T-helper 17 cell (primary cell): ENCODE measurements at regions not wholly inside any gene's neighbourhood (a gene's known extent, or its start where the extent isn't known, plus 50 kb on each side); places are given as distances from the start of the nearest gene placed in this dataset.

Experiments used
- ATAC-seq: fragments of 150-1000 bp; cut with Tn5 transposase; 2 replicates; pipeline ENCODE4 v1.10.0; 2021; ENCODE audit warnings: mild to moderate bottlenecking, moderate library complexity
- DNase-seq, 3 donors: peaks; one replicate each; pipeline versions ENCODE4 v3.0.0 to v3.0.0-alpha.2; 2020 to 2021
- H3K9me3 ChIP-seq: one replicate; pipeline ENCODE4 v1.7.0; 2013; ENCODE audit warnings: low read length, mild to moderate bottlenecking; ENCODE audit not compliant: control insufficient read depth, poor library complexity, severe bottlenecking
- H3K27ac Mint-ChIP-seq: one replicate; pipeline ENCODE4 v1.8.0; 2022; ENCODE audit warnings: mild to moderate bottlenecking, moderate library complexity, mixed read lengths
- H3K27me3 Mint-ChIP-seq: one replicate; pipeline ENCODE4 v1.8.0; 2022; ENCODE audit warnings: mixed read lengths
- H3K36me3 Mint-ChIP-seq: one replicate; pipeline ENCODE4 v1.8.0; 2022; ENCODE audit warnings: low read depth, mixed read lengths
- H3K4me1 Mint-ChIP-seq: one replicate; pipeline ENCODE4 v1.8.0; 2022; ENCODE audit warnings: mild to moderate bottlenecking, mixed read lengths
- H3K4me3 Mint-ChIP-seq: one replicate; pipeline ENCODE4 v1.8.0; 2022; ENCODE audit warnings: mild to moderate bottlenecking, moderate library complexity, mixed read lengths

- Mint-ChIP-seq H3K4me3 (no peak overlapping the region), H3K27me3 (no peaks in the 10 kb centered on the region), H3K27ac (no peak overlapping the region), H3K36me3 (no peaks in the 10 kb centered on the region), H3K4me1 (no peaks in the 10 kb centered on the region)
- ATAC-seq = no peak
- DNase-seq = no peak
- peaks cover 4% of the 10 kb centered on the region for H3K9me3 ChIP-seq
These were observed 253.3 kb upstream of the OSR1 start for GRCh38 chr2:19611491-19612332.

- no peak overlapping the region for H3K27ac Mint-ChIP-seq
- H3K27me3 Mint-ChIP-seq = no peaks in the 10 kb centered on the region
- no peak for ATAC-seq
- H3K4me1 Mint-ChIP-seq = no peaks in the 10 kb centered on the region
- no peak overlapping the region for H3K4me3 Mint-ChIP-seq
- no peaks in the 10 kb centered on the region for H3K9me3 ChIP-seq
- no peaks in the 10 kb centered on the region for H3K36me3 Mint-ChIP-seq
- no peak for DNase-seq
These were observed 250.8 kb upstream of the OSR1 start for GRCh38 chr2:19609266-19609665.

DNA sequence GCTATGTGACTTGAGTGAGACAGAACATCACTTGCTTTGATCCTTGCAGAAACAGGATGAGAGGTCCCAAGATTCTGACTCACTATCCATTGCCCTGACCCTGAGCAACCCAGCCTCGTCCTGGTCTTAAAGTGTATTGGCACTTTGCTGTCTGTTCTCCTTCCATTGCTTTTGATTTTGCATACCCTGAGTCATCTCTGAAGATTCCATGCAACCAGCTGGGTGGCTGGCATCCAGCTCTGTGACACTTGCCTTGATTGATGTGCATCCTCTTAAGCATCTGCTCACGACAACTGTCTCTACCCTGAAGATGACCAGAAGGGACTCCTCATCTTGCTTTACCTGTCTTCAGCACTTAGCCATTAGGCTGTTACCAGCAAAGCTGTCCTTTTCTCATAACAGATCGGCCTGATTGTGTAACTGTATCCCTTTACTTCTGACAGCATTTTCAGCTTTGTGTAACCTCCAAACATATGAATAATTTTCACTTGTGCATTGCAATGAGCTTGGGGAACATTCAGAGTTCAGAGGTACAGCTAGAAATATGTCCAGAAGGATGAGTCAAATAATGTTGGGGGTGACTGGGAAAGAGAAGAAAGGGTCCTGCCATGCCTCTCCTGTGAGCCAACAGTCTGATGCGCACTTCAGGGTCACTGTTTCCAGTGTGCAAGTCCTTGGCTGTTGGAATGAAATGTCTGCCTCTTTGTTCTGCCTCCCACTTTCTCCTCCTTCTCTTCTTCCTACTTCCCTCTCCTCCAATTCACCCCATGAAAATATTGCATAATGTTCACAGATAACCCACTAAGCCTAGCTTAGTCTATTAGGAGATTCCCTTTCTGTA is 249.7 kb upstream of the OSR1 start:
- DNase-seq = no peak
- no peaks in the 10 kb centered on the region for H3K9me3 ChIP-seq
- H3K27me3 Mint-ChIP-seq = no peaks in the 10 kb centered on the region
- H3K4me1 Mint-ChIP-seq = no peaks in the 10 kb centered on the region
- no peak overlapping the region for H3K4me3 Mint-ChIP-seq
- no peak for ATAC-seq
- no peaks in the 10 kb centered on the region for H3K36me3 Mint-ChIP-seq
- no peak overlapping the region for H3K27ac Mint-ChIP-seq

DNA sequence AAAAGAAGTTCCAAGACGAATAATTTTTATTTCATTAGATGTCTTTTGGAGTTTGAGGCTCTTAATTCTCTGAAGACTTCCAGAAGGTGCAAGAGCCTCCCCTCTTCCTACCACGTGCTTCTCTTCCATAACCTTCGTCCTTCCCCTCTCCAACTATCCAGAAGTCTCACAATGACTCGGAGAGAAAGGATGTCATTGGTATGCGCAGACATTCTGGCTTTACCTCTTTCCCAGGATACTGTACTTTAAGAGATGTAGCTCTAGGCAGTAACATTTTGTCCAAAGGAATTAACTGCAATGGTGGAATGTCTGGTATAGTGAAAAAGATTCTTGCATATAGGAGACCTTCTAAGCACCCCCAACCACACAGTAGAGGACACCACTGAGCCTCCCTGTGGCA is 249.0 kb upstream of the OSR1 start:
- no peaks in the 10 kb centered on the region for H3K27me3 Mint-ChIP-seq
- H3K36me3 Mint-ChIP-seq = no peaks in the 10 kb centered on the region
- ATAC-seq (no peak), DNase-seq (no peak)
- no peaks in the 10 kb centered on the region for H3K9me3 ChIP-seq
- H3K27ac Mint-ChIP-seq = no peak overlapping the region
- no peaks in the 10 kb centered on the region for H3K4me1 Mint-ChIP-seq
- H3K4me3 Mint-ChIP-seq = no peak overlapping the region

- peaks cover 30% of the 10 kb centered on the region for H3K27me3 Mint-ChIP-seq
These were observed 242.6 kb upstream of the OSR1 start for GRCh38 chr2:19600982-19601381.

DNA sequence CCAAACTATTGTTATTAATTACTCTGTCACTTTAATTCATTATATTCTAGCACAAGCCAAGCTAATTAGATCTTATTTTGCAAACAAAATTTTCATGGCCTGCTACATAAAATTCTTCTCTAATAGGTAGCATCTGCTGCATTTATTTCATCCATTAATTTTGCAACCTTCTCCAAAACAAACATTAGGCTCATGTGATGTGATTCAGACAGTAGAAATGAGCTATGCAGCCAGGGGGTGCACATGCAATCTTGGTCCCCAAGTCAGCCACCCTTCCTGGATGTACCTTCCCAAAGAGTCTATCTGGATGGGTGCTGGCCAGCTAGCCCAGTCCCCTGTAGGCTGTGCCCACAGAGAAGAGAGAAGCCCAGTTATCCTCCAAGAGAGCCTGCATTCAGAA is 242.1 kb upstream of the OSR1 start:
- Mint-ChIP-seq H3K27me3 (peaks cover 30% of the 10 kb centered on the region), H3K36me3 (no peaks in the 10 kb centered on the region), H3K4me1 (no peaks in the 10 kb centered on the region), H3K27ac (no peak overlapping the region), H3K4me3 (no peak overlapping the region)
- H3K9me3 ChIP-seq = no peaks in the 10 kb centered on the region
- ATAC-seq (no peak), DNase-seq (no peak)

More at GRCh38 chr2:19600982-19601381, 242.6 kb upstream of the OSR1 start:
- no peak overlapping the region for H3K4me3 Mint-ChIP-seq
- H3K27ac Mint-ChIP-seq = no peak overlapping the region
- H3K9me3 ChIP-seq = no peaks in the 10 kb centered on the region
- DNase-seq = no peak
- no peak for ATAC-seq
- H3K4me1 Mint-ChIP-seq = no peaks in the 10 kb centered on the region
- no peaks in the 10 kb centered on the region for H3K36me3 Mint-ChIP-seq

DNA sequence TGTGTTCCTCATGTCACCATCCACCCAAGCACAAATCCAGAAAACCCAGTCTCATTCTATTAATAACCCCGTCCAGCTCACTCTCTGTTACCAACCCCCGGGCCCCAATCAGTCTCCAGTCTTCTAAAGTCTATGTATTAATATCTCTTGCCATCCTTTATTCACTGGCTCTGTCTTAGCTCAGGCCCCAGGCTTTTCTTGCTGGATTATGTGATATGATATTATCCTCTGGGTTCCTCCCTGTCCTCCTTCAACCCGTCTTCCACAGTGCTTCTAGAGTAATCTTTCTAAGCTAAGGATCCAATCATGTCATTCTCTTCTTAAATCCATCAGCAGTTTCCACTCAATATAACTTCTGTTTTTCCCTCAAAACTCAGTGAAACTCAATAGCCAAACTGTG is 240.5 kb upstream of the OSR1 start:
- no peak overlapping the region for H3K4me3 Mint-ChIP-seq
- no peaks in the 10 kb centered on the region for H3K4me1 Mint-ChIP-seq
- peaks cover 39% of the 10 kb centered on the region for H3K27me3 Mint-ChIP-seq
- no peaks in the 10 kb centered on the region for H3K36me3 Mint-ChIP-seq
- H3K9me3 ChIP-seq = no peaks in the 10 kb centered on the region
- no peak overlapping the region for H3K27ac Mint-ChIP-seq
- ATAC-seq = no peak
- no peak for DNase-seq

GRCh38 chr2:19592197-19592596 is 233.8 kb upstream of the OSR1 start:
- peaks cover 16% of the 10 kb centered on the region for H3K27me3 Mint-ChIP-seq
- no peaks in the 10 kb centered on the region for H3K36me3 Mint-ChIP-seq
- DNase-seq = no peak
- H3K4me3 Mint-ChIP-seq = no peak overlapping the region
- H3K27ac Mint-ChIP-seq = no peak overlapping the region
- H3K4me1 Mint-ChIP-seq = no peaks in the 10 kb centered on the region
- no peak for ATAC-seq
- H3K9me3 ChIP-seq = no peaks in the 10 kb centered on the region

- H3K4me3 Mint-ChIP-seq = no peak overlapping the region
- H3K27me3 Mint-ChIP-seq = peaks cover 2% of the 10 kb centered on the region
- no peak overlapping the region for H3K27ac Mint-ChIP-seq
- ATAC-seq (no peak), DNase-seq (no peak)
- H3K4me1 Mint-ChIP-seq = no peaks in the 10 kb centered on the region
- H3K36me3 Mint-ChIP-seq = no peaks in the 10 kb centered on the region
- no peaks in the 10 kb centered on the region for H3K9me3 ChIP-seq
These were observed 231.4 kb upstream of the OSR1 start for GRCh38 chr2:19589791-19590190.

GRCh38 chr2:19580830-19581229 is 222.4 kb upstream of the OSR1 start:
- Mint-ChIP-seq H3K27me3 (peaks cover 35% of the 10 kb centered on the region), H3K4me1 (no peaks in the 10 kb centered on the region), H3K4me3 (no peak overlapping the region), H3K27ac (no peak overlapping the region), H3K36me3 (no peaks in the 10 kb centered on the region)
- DNase-seq = no peak
- no peaks in the 10 kb centered on the region for H3K9me3 ChIP-seq
- ATAC-seq = no peak

DNA sequence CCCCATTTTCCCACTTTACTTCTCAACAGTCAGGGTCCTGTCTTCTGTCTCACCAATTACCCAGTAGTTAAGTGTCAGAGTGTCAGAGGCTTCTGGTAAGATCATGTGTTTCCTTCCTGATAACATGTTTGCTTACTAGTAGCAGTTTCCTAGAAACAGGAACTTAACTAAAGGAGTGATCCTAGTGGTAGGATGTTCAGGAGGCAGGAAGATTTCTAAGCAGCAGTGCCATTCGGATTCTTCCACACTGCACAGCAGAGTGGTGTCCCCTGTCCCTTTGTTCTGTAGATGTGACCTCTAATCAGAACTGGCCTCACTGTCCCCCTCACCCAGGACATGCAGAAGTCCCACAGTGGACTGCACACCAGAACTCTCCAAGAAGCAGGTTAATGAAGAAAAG is 221.8 kb upstream of the OSR1 start:
- H3K9me3 ChIP-seq = peaks cover 2% of the 10 kb centered on the region

GRCh38 chr2:19579461-19579860 is 221.0 kb upstream of the OSR1 start:
- ATAC-seq (no peak), DNase-seq (no peak)
- Mint-ChIP-seq H3K4me1 (no peaks in the 10 kb centered on the region), H3K36me3 (no peaks in the 10 kb centered on the region), H3K4me3 (no peak overlapping the region), H3K27ac (no peak overlapping the region), H3K27me3 (peaks cover 43% of the 10 kb centered on the region)
- peaks cover 2% of the 10 kb centered on the region for H3K9me3 ChIP-seq

More for the DNA sequence above, 221.8 kb upstream of the OSR1 start:
- ATAC-seq (no peak), DNase-seq (no peak)
- no peak overlapping the region for H3K4me3 Mint-ChIP-seq
- no peaks in the 10 kb centered on the region for H3K4me1 Mint-ChIP-seq
- no peaks in the 10 kb centered on the region for H3K36me3 Mint-ChIP-seq
- H3K27me3 Mint-ChIP-seq = peaks cover 37% of the 10 kb centered on the region
- H3K27ac Mint-ChIP-seq = no peak overlapping the region

DNA sequence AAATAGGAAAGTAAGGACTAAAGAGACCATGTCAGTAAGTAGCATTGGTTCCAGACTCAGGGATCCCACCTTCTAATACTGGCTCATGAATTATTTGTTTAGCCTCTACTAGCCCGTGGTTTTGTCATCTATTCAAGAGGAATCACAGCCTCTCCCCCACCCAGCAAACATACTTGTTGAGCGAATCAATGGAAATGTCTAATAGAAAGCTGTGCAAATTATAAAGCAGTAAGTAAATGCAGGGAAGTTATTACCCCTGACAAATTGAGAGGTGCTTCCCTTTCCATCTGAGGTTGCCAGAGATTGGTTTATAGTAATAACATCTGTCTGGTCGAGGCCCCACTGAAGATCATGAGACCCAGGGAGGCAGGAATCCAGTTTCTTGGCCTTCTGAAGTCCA is 219.3 kb upstream of the OSR1 start:
- Mint-ChIP-seq H3K27ac (no peak overlapping the region), H3K36me3 (no peaks in the 10 kb centered on the region)

More for the DNA sequence above, 219.3 kb upstream of the OSR1 start:
- DNase-seq (no peak), ATAC-seq (no peak)
- Mint-ChIP-seq H3K4me1 (no peaks in the 10 kb centered on the region), H3K4me3 (no peak overlapping the region), H3K27me3 (peaks cover 54% of the 10 kb centered on the region)
- H3K9me3 ChIP-seq = peaks cover 2% of the 10 kb centered on the region
